ENCODE measurements at regions not wholly inside any gene's neighbourhood (a gene's known extent, or its start where the extent isn't known, plus 50 kb on each side); places are given as distances from the start of the nearest gene placed in this dataset.

- Histone ChIP-seq H3K4me1 (no peaks in the 10 kb centered on the region), H3K27me3 (no peaks in the 10 kb centered on the region), H3K36me3 (no peaks in the 10 kb centered on the region), H3K9me3 (no peaks in the 10 kb centered on the region), H3K27ac (no peak overlapping the region), H3K4me3 (no peak overlapping the region)
- DNase-seq = peak in 1 of 2 donors; percentile 29
- WGBS, 2 donors = 58 to 68% methylated on average over 10 of the region's 10 CpGs
- no peak for ATAC-seq (ENCODE audit: low FRiP score in 2 of 2)
- TF ChIP-seq CTCF (IDR thresholded peaks at IDR 0.05) (no peak), EP300 (IDR thresholded peaks at IDR 0.05) (no peak), POLR2A (IDR thresholded peaks at IDR 0.05) (no peak), POLR2AphosphoS5 (IDR thresholded peaks at IDR 0.05) (no peak)
These were observed 81.6 kb downstream of the FOXA2 start for GRCh38 chr20:22502731-22503191.

GRCh38 chr20:22501566-22502344 is 82.6 kb downstream of the FOXA2 start:
- H3K27ac ChIP-seq = no peak overlapping the region
- TF ChIP-seq POLR2AphosphoS5 (IDR thresholded peaks at IDR 0.05) (no peak), POLR2A (IDR thresholded peaks at IDR 0.05) (no peak), CTCF (IDR thresholded peaks at IDR 0.05) (no peak), EP300 (IDR thresholded peaks at IDR 0.05) (no peak)
- ATAC-seq (ENCODE audit: low FRiP score in 2 of 2) (peak in 1 of 2 donors; percentile 9), DNase-seq (no peak)
- H3K36me3 ChIP-seq = no peaks in the 10 kb centered on the region
- no peak overlapping the region for H3K4me3 ChIP-seq
- H3K4me1 ChIP-seq = no peaks in the 10 kb centered on the region
- H3K9me3 ChIP-seq = no peaks in the 10 kb centered on the region
- 76 to 83% methylated on average over 8 to 11 of the region's 11 CpGs for WGBS, 2 donors
- H3K27me3 ChIP-seq = no peaks in the 10 kb centered on the region

GRCh38 chr20:22501034-22501433 is 83.3 kb downstream of the FOXA2 start:
- TF ChIP-seq POLR2AphosphoS5 (IDR thresholded peaks at IDR 0.05) = no peak
- no peak for TF ChIP-seq CTCF (IDR thresholded peaks at IDR 0.05)
- no peak for TF ChIP-seq EP300 (IDR thresholded peaks at IDR 0.05)
- TF ChIP-seq POLR2A (IDR thresholded peaks at IDR 0.05) = no peak
- no peaks in the 10 kb centered on the region for H3K4me1 ChIP-seq
- ATAC-seq (ENCODE audit: low FRiP score in 2 of 2) = no peak

GRCh38 chr20:22499515-22500166 is 84.7 kb downstream of the FOXA2 start:
- TF ChIP-seq POLR2AphosphoS5 (IDR thresholded peaks at IDR 0.05) = no peak
- no peak for TF ChIP-seq EP300 (IDR thresholded peaks at IDR 0.05)
- no peak for TF ChIP-seq CTCF (IDR thresholded peaks at IDR 0.05)
- TF ChIP-seq POLR2A (IDR thresholded peaks at IDR 0.05) = no peak
- Histone ChIP-seq H3K4me3 (no peak overlapping the region), H3K27me3 (no peaks in the 10 kb centered on the region), H3K9me3 (no peaks in the 10 kb centered on the region), H3K4me1 (no peaks in the 10 kb centered on the region), H3K27ac (no peak overlapping the region), H3K36me3 (no peaks in the 10 kb centered on the region)
- ATAC-seq (ENCODE audit: low FRiP score in 2 of 2) = no peak
- no peak for DNase-seq
- 65 to 72% methylated on average over 5 to 10 of the region's 10 CpGs for WGBS, 2 donors

More at GRCh38 chr20:22501034-22501433, 83.3 kb downstream of the FOXA2 start:
- no peak for DNase-seq
- Histone ChIP-seq H3K27ac (no peak overlapping the region), H3K4me3 (no peak overlapping the region), H3K36me3 (no peaks in the 10 kb centered on the region), H3K27me3 (no peaks in the 10 kb centered on the region), H3K9me3 (no peaks in the 10 kb centered on the region)

Measured in upper lobe of left lung (tissue), 6 donors.